ENCODE measurements at regions not wholly inside any gene's neighbourhood (a gene's known extent, or its start where the extent isn't known, plus 50 kb on each side); places are given as distances from the start of the nearest gene placed in this dataset.

GRCh38 chr1:72911656-72912055, 629.3 kb upstream of the NEGR1 start:
- no peak for DNase-seq (ENCODE audit: low read depth)
- H3K4me3 ChIP-seq (ENCODE audit: low read depth, low read length): no peak overlapping the region
- no peak for TF ChIP-seq CTCF (IDR thresholded peaks at IDR 0.05; ENCODE audit: insufficient read depth, low read depth, low read length, missing control alignments)

GRCh38 chr1:72896256-72896655, 613.9 kb upstream of the NEGR1 start:
- no peak overlapping the region for H3K4me3 ChIP-seq (ENCODE audit: low read depth, low read length)
- no peak for TF ChIP-seq CTCF (IDR thresholded peaks at IDR 0.05; ENCODE audit: insufficient read depth, low read depth, low read length, missing control alignments)
- no peak for DNase-seq (ENCODE audit: low read depth)

- H3K4me3 ChIP-seq (ENCODE audit: low read depth, low read length): no peak overlapping the region
- DNase-seq (ENCODE audit: low read depth): no peak
- no peak for TF ChIP-seq CTCF (IDR thresholded peaks at IDR 0.05; ENCODE audit: insufficient read depth, low read depth, low read length, missing control alignments)
Measured at GRCh38 chr1:72892461-72892860, 610.1 kb upstream of the NEGR1 start.

GRCh38 chr1:72891976-72892375, 609.6 kb upstream of the NEGR1 start:
- no peak for TF ChIP-seq CTCF (IDR thresholded peaks at IDR 0.05; ENCODE audit: insufficient read depth, low read depth, low read length, missing control alignments)
- H3K4me3 ChIP-seq (ENCODE audit: low read depth, low read length): no peak overlapping the region
- no peak for DNase-seq (ENCODE audit: low read depth)

- H3K4me3 ChIP-seq (ENCODE audit: low read depth, low read length): no peak overlapping the region
- no peak for TF ChIP-seq CTCF (IDR thresholded peaks at IDR 0.05; ENCODE audit: insufficient read depth, low read depth, low read length, missing control alignments)
- DNase-seq (ENCODE audit: low read depth): no peak
Measured at GRCh38 chr1:72885841-72886240, 603.5 kb upstream of the NEGR1 start.

- H3K4me3 ChIP-seq (ENCODE audit: low read depth, low read length): no peak overlapping the region
- no peak for DNase-seq (ENCODE audit: low read depth)
- no peak for TF ChIP-seq CTCF (IDR thresholded peaks at IDR 0.05; ENCODE audit: insufficient read depth, low read depth, low read length, missing control alignments)
Measured at GRCh38 chr1:72885017-72885416, 602.7 kb upstream of the NEGR1 start.

GRCh38 chr1:72869873-72870272, 587.5 kb upstream of the NEGR1 start:
- H3K4me3 ChIP-seq (ENCODE audit: low read depth, low read length): no peak overlapping the region
- TF ChIP-seq CTCF (IDR thresholded peaks at IDR 0.05; ENCODE audit: insufficient read depth, low read depth, low read length, missing control alignments): no peak
- no peak for DNase-seq (ENCODE audit: low read depth)
